GDM1 (cell line): ENCODE measurements at regions not wholly inside any gene's neighbourhood (a gene's known extent, or its start where the extent isn't known, plus 50 kb on each side); places are given as distances from the start of the nearest gene placed in this dataset.
"Not testable (repeated sequence)": the region's sequence is repeated elsewhere in the genome, so short reads cannot be mapped to it uniquely, and the experiment has no call there.

ENCODE experiments used
- DNase-seq: peaks from one replicate; lab custom pipeline; 2025; lab: John Stamatoyannopoulos, UW

DNA sequence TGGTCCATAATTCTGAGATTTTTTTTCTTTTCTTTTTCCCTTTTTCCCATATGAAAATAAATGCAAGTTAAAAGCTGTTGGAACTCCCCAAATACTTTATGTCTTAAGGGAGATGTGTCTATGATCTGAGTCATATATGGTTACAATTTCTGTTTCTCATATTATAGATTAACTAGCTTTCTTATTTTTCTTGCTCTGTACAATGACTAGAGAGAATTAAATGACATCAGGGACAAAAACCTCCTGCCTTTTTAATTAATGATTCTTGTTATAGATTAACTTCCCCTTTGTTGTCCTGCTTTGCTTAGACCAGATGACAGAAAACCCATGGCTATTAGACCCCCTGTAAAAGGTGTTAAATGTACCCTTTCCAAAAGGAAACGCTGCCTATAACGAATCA, 643.9 kb upstream of the NXPH2 start:
- DNase-seq, result no peak

DNA sequence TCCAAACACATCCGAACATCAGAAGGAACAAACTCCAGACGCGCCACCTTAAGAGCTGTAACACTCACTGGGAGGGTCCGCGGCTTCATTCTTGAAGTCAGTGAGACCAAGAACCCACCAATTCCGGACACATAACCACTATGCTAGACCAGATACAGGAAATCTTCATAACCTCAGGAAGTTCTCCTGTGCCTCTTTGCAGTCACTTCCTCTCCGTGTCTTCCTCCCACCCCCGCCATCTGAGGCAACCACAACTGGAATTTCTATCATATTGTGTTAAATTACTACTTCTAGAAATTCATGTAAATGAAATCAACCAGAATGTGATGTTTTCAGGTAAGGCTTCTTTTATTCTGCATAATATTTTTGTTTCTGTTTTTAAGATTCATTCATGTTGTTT, 631.0 kb upstream of the NXPH2 start:
- peak; percentile 46 for DNase-seq

DNA sequence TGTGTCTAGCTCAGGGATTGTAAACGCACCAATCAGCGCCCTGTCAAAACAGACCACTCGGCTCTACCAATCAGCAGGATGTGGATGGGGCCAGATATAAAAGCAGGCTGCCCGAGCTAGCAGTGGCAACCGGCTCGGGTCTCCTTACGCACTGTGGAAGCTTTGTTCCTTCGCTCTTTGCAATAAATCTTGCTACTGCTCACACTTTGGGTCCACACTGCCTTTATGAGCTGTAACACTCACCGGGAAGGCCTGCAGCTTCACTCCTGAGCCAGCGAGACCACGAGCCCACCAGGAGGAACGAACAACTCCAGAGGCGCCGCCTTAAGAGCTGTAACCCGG, 630.6 kb upstream of the NXPH2 start:
- not testable (repeated sequence) for DNase-seq

DNA sequence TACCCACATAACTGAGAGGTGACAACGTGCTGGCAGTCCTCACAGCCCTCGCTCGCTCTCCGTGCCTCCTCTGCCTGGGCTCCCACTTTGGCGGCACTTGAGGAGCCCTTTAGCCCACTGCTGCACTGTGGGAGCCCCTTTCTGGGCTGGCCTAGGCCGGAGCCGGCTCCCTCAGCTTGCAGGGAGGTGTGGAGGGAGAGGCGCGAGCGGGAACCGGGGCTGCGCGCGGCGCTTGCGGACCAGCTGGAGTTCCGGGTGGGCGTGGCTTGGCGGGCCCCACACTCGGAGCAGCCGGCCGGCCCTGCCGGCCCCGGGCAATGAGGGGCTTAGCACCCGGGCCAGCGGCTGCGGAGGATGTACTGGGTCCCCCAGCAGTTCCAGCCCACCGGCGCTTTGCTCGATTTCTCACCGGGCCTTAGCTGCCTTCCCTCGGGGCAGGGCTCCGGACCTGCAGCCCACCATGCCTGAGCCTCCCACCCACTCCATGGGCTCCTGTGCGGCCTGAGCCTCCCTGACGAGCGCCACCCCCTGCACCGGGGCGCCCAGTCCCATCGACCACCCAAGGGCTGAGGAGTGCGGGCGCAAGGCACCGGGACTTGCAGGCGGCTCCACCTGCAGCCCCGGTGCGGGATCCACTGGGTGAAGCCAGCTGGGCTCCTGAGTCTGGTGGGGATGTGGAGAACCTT, 630.1 kb upstream of the NXPH2 start:
- DNase-seq, result not testable (repeated sequence)

DNA sequence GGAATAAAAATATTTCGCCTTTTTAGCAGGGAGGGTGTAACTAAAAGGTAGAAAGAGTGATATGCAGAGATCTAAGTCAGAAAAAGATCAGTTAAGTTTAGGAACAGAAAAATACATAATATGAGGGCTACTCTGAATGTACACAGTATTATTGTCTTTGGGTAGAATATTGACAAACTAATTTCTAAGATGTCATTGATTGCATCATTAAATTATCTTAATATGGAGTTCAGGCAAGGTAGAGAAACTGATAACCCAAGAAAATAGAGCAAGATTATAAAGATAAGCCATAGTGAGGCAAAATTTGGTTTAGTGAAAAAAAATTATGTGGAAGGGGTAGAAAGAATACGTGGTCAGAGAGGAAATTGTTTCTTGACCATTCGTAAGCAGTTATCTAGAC, 629.0 kb upstream of the NXPH2 start:
- DNase-seq, result no peak

DNA sequence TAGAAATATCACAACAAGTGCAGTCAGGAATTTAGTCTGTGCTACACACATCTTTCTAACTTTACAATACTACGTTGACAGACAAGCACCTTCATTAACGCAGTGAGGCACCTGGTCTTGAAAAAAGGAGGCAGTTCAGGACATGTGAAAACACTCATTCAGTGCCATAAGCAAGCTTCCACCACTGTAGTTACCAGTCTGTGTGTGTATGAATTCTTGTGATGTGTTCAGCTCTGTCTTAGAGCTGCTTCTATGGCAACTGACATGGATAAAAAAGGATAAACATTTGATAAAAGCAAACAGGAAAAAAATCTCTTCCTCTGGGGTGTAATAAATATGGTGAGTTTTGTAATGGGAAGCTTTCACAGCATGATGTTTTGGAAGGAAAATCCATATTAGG, 623.8 kb upstream of the NXPH2 start:
- DNase-seq, result no peak

DNA sequence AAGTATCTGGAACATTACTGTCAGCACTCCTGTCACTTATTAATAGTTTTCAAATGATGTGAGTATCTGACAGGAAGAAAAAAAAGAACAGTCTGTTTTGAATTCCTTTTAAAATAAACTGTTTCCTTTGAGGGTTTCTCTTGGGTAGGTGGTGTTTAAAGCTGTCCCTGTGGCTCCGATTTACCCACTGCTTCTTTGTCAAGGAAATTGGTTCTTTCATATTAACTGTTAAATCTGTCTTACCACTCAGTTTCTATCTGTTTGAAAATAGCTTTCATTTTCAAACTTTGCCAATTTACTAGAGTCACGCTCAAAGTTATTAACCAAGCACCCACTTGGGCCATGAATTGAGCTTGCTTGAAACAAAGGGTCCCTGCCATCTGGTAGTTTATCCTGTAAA, 614.6 kb upstream of the NXPH2 start:
- DNase-seq, result no peak

DNA sequence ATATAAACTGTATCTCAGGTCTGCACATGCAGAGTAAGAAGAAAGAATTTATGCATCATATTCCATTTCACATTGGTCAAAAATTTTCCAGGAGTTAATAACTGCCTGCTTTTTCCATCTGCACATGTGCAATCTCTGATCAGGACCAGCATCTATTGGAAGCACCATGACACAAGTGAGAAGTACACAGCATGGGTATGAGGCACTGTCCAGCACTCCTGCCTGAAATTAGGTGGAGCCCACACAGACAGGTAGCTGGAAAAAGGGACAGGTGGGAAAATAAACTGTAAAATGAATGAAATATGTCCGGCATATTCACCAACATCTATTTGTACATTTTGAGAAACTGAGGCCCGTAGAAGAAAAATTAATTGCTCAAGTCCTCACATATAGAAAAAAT, 609.2 kb upstream of the NXPH2 start:
- no peak for DNase-seq

DNA sequence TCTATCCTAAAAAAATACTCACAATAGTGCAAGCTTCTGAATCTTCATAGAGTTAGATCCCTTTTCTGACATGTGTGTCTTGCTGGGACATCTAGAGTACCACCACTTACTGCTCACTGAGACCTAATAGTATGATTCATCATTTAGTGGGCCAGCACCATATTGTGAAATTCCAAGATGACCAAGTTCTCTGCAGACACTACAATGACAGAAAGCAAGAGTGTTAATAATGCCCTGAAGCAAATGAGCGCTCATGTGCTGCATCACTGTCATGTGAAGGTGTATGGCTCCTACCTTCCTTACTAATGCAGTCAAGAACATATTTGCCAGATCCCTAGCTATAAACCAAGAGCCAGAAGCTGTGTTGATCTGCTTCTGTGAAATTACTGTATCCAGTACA, 606.2 kb upstream of the NXPH2 start:
- no peak for DNase-seq

DNA sequence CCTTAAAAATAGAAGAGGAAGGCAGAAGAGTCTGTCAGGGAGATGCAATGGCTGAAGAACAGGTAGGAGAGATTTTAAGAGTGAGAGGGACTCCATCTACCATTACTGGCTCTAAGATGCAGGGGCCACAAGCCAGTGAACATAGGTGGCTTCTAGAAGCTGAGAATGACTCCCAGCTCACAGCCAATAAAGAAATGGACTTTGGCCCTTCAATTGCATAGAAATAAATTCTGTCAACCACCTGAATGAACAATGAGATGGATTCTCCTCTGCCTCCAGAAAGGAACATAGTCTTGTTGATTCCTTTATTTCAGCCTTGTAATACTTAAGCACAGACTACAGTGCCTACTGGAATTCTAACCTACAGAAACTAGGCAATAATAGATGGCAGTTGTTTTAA, 603.3 kb upstream of the NXPH2 start:
- no peak for DNase-seq

DNA sequence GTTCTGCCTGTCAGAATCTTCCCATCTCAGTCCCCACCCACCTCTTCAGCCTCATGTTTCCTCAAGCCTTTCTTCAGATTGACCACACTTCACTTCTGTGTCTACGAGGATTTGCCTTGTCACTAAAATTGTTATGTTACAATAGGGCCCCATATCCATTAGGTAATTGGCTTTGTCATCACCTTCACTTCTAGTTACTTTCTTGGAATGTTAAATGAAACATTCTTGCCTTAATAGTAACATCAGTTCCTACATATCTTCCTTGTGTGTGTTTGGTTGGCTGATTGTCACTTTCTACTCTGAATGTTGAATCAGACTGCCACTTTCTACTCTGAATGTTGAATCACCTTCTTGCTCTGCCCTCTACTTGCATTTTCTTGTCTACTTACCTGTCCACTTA, 599.9 kb upstream of the NXPH2 start:
- no peak for DNase-seq

DNA sequence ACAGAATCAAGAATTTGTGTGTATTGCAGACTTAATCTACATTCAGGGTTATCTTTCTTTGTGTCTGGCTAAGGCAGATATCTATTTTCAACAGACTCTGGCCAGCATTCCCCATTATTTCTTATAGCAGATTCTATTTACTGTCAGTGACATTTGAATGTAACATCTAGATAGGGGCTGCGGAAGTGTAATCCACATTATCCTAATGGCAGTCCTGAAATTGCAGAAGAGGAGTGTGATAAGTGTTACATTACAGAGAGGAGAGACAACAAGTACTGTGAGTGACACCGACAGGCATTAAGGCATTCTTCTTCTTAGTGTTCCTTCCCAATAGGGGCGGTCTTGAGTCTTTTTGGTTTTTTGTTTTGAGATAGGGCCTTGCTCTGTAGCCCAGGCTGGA, 598.2 kb upstream of the NXPH2 start:
- no peak for DNase-seq

DNA sequence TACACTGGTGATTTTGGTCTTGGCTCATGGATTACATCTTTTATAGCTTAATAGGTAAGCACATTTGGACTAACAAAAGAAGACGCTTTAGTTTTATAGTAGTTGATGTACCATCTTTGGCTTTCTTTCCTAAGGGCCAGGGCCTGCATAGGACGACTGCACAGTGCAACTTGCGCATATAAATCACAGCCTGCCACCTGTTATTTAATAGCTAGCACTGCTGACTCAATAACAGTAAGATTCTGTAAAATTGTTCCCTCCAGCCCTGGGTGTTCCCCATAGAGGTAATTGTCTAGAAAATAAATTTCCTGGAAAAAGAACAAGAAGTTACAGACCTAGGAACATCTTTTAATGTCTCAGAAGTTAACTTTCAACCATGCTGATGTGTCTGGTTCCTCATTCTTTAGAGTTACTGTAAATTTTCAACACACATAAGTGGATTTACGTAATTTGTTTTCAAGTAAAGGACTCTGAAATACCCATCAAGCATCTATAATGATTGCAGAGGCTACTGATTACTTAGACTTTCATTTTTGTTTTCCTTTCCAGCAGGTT, 594.2 kb upstream of the NXPH2 start:
- no peak for DNase-seq

DNA sequence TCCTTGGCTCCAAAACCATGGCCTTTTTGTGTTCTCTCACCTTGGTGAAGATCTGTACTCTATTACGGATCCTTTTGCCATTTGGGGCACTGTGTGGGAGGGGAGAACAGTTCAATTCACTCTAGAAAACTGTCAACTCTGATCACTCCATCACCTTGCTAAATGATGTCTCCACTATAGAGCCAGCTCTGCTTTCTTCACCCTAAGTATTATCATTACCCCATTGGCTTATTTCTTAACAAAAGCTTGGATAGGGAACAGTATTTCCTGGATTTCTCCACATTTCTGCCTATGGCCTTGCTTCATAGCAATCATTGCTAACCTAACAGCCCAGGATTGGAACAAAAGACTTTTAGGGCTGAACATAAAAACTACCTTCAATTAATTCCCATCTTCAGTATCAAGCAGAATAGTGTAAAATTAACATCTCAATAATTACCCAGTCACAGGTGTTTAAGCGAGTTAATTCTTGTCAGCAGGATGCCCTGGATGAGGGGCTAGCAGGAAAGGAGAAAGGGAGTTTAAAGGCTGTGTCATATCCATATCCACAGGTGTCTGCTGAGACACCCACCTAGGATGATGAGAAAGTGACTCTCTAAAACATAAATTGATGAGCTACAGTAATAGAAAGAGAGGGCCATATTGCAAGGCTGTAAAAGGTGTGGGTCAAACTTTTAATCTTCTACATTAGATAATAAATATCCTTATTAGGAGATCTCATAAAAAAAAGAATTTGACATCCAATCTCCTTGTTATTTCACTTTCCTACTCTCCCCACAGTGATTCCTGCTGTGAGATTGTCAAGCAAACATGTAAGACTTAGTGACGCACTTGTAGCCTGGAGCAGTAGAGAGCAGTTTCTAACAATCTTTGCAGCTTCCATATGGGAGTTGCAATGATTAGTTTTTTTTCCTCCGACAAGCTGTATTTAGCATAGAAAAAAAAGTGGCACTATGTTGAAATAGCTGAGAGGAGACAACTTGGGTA, 589.5 kb upstream of the NXPH2 start:
- no peak for DNase-seq

DNA sequence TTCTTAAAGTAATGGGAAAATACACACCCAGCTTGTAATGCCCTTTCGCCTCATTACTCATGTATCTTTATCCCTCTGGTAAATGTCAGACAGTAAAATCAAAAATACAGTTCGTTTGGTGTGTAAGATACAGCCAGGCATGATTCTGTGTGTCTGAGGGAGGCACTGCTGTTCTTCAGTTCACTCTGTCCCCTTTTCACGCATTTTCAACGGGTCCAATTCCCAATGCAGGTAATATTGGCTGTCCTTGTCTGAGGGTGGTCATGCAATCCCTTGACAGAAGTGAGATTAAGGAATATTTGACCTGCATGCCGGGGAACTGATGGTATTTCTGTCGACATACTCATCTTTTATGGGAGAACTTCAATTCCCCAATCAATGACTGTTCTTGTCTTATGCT, 587.2 kb upstream of the NXPH2 start:
- DNase-seq, result no peak

DNA sequence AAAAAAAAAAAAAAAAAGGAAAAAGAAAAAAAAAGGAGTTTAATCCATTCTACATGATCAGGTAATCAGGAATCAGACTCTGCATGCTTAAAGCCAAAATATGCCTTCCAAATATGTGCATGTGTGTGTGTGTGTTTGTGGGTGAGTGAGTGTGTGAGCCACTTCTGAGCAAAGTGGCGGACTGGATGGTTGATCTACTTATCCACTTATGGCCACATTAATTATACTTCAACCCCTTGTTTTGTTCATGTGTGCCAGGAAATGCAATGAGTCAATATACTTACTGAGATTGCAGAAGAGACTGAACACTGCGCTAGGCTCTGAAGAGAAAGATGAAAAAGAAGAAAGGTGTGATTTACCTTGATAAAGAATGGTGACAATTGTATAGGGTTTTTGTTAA, 586.5 kb upstream of the NXPH2 start:
- no peak for DNase-seq

DNA sequence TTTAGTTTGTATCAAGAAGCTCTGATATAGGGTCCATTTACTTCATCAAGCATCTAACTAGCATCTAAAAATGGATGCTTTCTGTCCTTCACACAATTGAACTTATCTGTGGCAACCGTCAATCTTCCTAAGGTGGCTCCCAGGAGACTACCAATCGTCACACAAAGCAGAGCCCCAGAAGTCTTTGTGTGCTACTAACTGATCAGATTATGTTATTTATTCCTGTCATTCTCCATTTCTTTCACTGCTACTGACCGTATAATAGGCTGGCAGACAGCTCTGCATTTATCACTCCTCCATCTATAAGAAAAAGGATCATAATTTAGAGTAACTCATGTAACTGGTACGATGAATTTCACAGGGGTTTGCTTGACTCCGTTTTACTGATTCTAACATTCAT, 585.0 kb upstream of the NXPH2 start:
- no peak for DNase-seq

DNA sequence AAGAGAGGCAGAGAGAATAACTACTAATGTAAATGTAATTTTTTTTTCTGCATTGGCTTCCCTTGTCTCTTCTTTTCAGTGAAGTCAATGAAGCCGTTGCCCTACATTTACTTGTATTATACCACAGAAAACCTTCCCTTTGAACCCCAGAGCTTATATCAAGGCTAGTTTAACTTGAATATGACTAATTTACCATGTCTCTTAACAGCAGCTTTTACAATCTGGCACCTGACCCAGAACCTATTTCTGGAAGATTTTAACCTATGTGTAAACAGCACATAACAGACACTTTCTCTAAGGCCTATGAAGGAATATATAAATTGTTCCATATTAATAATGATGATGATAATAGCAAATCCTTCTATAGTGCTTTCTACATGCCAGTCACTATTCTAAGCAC, 580.5 kb upstream of the NXPH2 start:
- no peak for DNase-seq

DNA sequence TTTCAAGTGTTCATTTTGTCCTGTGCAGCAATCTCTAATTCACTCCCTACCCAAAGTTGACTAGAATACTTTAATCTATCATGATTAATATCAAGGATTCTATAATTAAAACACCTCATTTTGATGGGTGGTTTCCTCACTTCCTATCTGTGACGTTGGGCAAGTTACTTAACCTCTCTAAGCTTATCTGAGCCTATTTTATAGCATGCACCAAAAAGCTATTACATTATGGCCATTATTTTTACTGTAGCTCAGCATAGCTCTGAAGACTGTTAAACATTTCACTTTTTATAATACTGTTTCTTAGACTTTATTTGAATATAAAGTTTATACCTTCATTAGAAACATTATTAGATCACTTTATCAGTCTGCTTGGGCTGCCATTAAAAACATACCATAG, 579.6 kb upstream of the NXPH2 start:
- no peak for DNase-seq

DNA sequence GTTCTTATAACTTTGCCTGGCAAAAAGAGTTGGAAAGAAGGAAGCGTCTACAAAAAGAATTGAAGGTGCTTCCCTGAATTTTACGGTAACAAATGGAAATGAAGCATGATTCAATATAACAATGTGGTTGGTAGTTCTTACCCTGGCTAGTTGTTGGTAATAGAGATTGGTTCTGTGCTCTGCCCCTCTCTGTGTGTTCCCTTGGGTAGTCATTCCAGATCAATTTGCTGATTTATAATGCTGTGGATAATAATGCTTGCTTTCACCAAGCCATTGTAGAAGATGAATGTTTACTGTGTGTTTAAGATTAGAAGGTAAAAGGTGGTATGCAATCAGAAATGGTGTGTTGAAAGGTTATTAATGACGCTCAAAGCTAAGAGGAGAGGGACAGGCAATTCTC, 577.8 kb upstream of the NXPH2 start:
- no peak for DNase-seq

DNA sequence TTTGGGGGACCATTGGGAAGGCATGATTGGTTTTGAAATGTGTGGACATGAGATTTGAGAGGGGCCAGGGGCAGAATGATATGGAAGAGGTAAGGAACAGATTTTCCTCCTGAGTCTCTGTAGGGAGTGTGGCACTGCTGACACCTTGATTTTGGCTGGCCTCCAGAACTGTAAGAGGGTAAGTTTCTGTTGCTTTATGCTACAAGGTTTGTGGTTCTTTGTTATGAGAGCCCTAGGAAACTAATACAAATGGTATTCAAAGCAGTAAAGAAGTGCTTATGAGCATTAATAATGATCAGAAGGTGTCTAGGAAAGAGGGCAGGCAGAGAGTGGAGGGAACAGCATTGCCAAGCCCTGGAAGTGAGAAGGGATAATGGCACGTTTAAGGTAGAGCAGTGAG, 574.3 kb upstream of the NXPH2 start:
- DNase-seq, result no peak

DNA sequence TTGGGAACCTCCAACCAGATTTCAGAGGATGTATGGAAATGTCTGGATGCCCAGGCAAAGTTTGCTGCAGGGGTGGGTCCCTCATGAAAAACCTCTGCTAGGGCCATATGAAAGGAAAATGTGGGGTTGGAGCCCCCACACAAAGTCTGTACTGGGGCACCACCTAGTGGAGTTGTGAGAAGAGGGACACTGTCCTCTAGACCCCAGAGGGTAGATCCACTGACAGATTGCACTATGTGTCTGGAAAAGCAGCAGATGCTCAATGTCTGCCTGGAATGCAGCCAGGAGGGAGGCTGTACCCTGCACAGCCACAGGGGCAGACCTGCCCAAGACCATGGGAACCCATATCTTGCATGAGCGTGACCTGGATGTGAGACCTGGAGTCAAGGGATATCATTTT, 573.7 kb upstream of the NXPH2 start:
- DNase-seq, result no peak

DNA sequence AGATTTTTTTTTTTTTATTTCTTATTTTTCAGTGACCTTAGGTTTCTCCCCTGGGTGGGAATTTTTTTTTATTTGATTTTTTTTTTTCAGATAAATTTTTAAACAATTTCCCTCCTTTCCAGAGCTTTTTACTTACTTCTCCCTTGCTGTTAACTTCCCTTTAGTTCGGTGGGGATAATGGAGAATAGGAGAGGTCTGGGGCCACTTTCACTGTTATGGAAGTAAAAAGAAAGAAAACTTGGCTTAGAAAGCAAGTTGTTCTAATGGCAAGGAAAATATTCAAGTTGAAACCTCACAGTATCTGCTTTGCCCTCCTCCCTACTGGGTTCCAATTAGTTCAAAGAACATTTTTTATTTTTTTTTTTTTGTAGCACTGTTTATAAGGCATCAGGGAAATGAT, 537.1 kb upstream of the NXPH2 start:
- no peak for DNase-seq
